SK-N-SH treated with all-trans-retinoic acid at 6 μM for 48 hours (cell line): ENCODE measurements at regions not wholly inside any gene's neighbourhood (a gene's known extent, or its start where the extent isn't known, plus 50 kb on each side); places are given as distances from the start of the nearest gene placed in this dataset.

ENCODE experiments used
- ATAC-seq: fragments of 200-7000 bp; cut with Tn5 transposase; 3 replicates; pipeline ENCODE4 v1.9.1; 2020; ENCODE audit warnings: mild to moderate bottlenecking, moderate library complexity
- ARNTL ChIP-seq: fragments of 450-650 bp; formaldehyde crosslinking; IDR thresholded peaks from 2 replicates; pipeline ENCODE4 v1.5.0; 2020; ENCODE audit warnings: low read depth, mild to moderate bottlenecking, moderate library complexity, borderline replicate concordance
- BACH2 ChIP-seq: fragments of 250-450 bp; sonication (Bioruptor Pico); IDR thresholded peaks from 2 replicates; pipeline ENCODE4 v1.9.0; 2021; ENCODE audit warnings: mild to moderate bottlenecking, borderline replicate concordance
- CSDC2 ChIP-seq: fragments of 250-450 bp; sonication (Bioruptor Pico); IDR thresholded peaks from 2 replicates; pipeline ENCODE4 v1.5.0; 2020; ENCODE audit warnings: mild to moderate bottlenecking, moderate library complexity
- ESRRG ChIP-seq: fragments of 250-450 bp; sonication (Bioruptor Pico); IDR thresholded peaks from 2 replicates; pipeline ENCODE4 v1.6.1; 2021; ENCODE audit warnings: mild to moderate bottlenecking
- GLIS3 ChIP-seq: fragments of 250-450 bp; sonication (Bioruptor Pico); IDR thresholded peaks from 2 replicates; pipeline ENCODE4 v1.5.0; 2020; ENCODE audit warnings: mild to moderate bottlenecking, moderate library complexity
- ISL1 ChIP-seq: fragments of 250-450 bp; sonication (Bioruptor Pico); IDR thresholded peaks from 2 replicates; pipeline ENCODE4 v2.1.2; 2022; ENCODE audit warnings: mild to moderate bottlenecking, moderate library complexity
- OSR1 ChIP-seq: fragments of 250-450 bp; sonication (Bioruptor Pico); IDR thresholded peaks from 2 replicates; pipeline ENCODE4 v1.8.0; 2022; ENCODE audit warnings: moderate library complexity, mild to moderate bottlenecking, inconsistent platforms
- PPARA ChIP-seq: fragments of 250-450 bp; sonication (Bioruptor Pico); IDR thresholded peaks from 2 replicates; pipeline ENCODE4 v1.5.0; 2020; ENCODE audit warnings: mild to moderate bottlenecking, borderline replicate concordance
- RARB ChIP-seq: fragments of 250-450 bp; sonication (Bioruptor Pico); IDR thresholded peaks from 2 replicates; pipeline ENCODE4 v1.8.0; 2021; ENCODE audit warnings: mild to moderate bottlenecking, moderate library complexity
- SNAI2 ChIP-seq: fragments of 250-450 bp; sonication (Bioruptor Pico); IDR thresholded peaks from 2 replicates; pipeline ENCODE4 v1.5.0; 2020; ENCODE audit warnings: mild to moderate bottlenecking, moderate library complexity
- TCF4 ChIP-seq: fragments of 250-450 bp; sonication (Bioruptor Pico); IDR thresholded peaks from 2 replicates; pipeline ENCODE4 v1.8.0; 2021; ENCODE audit warnings: mild to moderate bottlenecking, moderate library complexity, borderline replicate concordance
- TOX ChIP-seq: fragments of 250-450 bp; sonication (Bioruptor Pico); IDR thresholded peaks from 2 replicates; pipeline ENCODE4 v1.8.0; 2021; ENCODE audit warnings: mild to moderate bottlenecking, moderate library complexity, borderline replicate concordance
- ZC3H10 ChIP-seq: fragments of 250-450 bp; sonication (Bioruptor Pico); IDR thresholded peaks from 2 replicates; pipeline ENCODE4 v1.5.1; 2021; ENCODE audit warnings: mild to moderate bottlenecking, moderate library complexity
- ZFP3 ChIP-seq: fragments of 250-450 bp; sonication (Bioruptor Pico); IDR thresholded peaks from 2 replicates; pipeline ENCODE4 v1.5.0; 2020; ENCODE audit warnings: mild to moderate bottlenecking, moderate library complexity
- ZFP30 ChIP-seq: fragments of 450-650 bp; formaldehyde crosslinking; IDR thresholded peaks from 2 replicates; pipeline ENCODE4 v1.5.0; 2022; ENCODE audit warnings: mild to moderate bottlenecking, moderate library complexity
- ZNF565 ChIP-seq: fragments of 450-650 bp; formaldehyde crosslinking; conservative IDR thresholded peaks from 2 replicates; pipeline ENCODE4 v1.5.0; 2020; ENCODE audit warnings: low read depth, mild to moderate bottlenecking, moderate library complexity
- ZNF70 ChIP-seq: fragments of 450-650 bp; formaldehyde crosslinking; IDR thresholded peaks from 2 replicates; pipeline ENCODE4 v1.5.0; 2020; ENCODE audit warnings: mild to moderate bottlenecking, moderate library complexity
- ZNF8 ChIP-seq: fragments of 450-650 bp; formaldehyde crosslinking; IDR thresholded peaks from 2 replicates; pipeline ENCODE4 v1.5.0; 2020; ENCODE audit warnings: mild to moderate bottlenecking, moderate library complexity
- TF ChIP-seq, protein P1 (sequence below): fragments of 250-450 bp; sonication (Bioruptor Pico); IDR thresholded peaks from 2 replicates; pipeline ENCODE4 v1.8.0; 2020; ENCODE audit warnings: mild to moderate bottlenecking, moderate library complexity, borderline replicate concordance
- TF ChIP-seq, protein P2 (sequence below): fragments of 250-450 bp; sonication (Bioruptor Pico); IDR thresholded peaks from 2 replicates; pipeline ENCODE4 v1.5.1; 2021; ENCODE audit warnings: mild to moderate bottlenecking, moderate library complexity
- TF ChIP-seq, protein P3 (sequence below): fragments of 250-450 bp; sonication (Bioruptor Pico); IDR thresholded peaks from 2 replicates; pipeline ENCODE4 v1.8.0; 2021; ENCODE audit warnings: low read depth, mild to moderate bottlenecking, moderate library complexity, borderline replicate concordance
- TF ChIP-seq, protein P4 (sequence below): fragments of 250-450 bp; sonication (Bioruptor Pico); IDR thresholded peaks from 2 replicates; pipeline ENCODE4 v1.5.1; 2020; ENCODE audit warnings: low read depth, mild to moderate bottlenecking, moderate library complexity
- TF ChIP-seq, protein P5 (sequence below): fragments of 250-450 bp; sonication (Bioruptor Pico); IDR thresholded peaks from 2 replicates; pipeline ENCODE4 v1.5.0; 2020; ENCODE audit warnings: mild to moderate bottlenecking, moderate library complexity

DNA sequence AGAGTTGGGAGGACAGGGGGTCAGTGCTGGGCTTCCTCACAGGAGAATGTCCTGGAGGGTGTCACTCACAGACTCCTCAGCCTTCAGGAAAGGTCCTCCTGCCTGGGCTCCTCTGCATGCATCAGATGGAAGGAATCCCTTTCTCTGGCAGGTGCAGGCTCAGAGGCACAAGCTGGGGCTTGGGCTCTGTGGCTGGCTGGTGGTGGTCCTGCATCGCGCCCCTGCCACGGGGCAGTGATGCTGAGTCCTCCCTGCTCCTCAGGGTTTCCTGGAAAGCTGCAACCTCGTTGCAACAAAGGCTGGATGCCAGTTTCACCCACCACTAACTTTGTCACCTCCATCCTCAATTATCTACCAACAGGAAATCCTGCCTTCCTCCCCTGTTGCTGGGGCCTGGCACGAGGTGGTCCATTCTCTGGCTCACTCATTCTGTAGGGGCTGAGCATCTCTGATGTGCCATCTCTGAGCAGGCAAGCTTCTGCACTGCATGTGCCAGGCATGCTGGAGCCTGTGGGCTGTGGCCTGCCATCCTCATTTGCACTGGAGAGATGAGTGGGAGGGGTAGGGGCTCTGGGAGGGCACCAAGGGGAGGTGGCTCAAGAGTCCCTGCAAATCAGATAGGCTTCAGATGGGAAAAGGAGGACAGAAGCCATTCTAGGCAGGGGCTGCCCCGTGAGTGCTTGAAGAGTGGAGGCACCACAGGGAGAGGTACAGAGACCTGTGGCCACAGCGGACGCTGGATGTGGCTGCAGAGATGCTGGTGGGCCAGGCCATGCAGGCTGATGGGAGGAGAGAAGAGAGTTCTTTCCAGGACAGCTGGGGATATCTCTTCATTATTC, 272.6 kb upstream of the HS6ST1 start:
- ATAC-seq: no peak
- TF ChIP-seq, protein P1, sequence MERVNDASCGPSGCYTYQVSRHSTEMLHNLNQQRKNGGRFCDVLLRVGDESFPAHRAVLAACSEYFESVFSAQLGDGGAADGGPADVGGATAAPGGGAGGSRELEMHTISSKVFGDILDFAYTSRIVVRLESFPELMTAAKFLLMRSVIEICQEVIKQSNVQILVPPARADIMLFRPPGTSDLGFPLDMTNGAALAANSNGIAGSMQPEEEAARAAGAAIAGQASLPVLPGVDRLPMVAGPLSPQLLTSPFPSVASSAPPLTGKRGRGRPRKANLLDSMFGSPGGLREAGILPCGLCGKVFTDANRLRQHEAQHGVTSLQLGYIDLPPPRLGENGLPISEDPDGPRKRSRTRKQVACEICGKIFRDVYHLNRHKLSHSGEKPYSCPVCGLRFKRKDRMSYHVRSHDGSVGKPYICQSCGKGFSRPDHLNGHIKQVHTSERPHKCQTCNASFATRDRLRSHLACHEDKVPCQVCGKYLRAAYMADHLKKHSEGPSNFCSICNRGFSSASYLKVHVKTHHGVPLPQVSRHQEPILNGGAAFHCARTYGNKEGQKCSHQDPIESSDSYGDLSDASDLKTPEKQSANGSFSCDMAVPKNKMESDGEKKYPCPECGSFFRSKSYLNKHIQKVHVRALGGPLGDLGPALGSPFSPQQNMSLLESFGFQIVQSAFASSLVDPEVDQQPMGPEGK (CRISPR knock-in tag): no peak
- no peak for TF ChIP-seq OSR1
- no peak for TF ChIP-seq ZNF565
- TF ChIP-seq CSDC2 (CRISPR knock-in tag): no peak
- TF ChIP-seq ZNF70 (CRISPR knock-in tag): no peak
- no peak for TF ChIP-seq ZFP30
- TF ChIP-seq, protein P2, sequence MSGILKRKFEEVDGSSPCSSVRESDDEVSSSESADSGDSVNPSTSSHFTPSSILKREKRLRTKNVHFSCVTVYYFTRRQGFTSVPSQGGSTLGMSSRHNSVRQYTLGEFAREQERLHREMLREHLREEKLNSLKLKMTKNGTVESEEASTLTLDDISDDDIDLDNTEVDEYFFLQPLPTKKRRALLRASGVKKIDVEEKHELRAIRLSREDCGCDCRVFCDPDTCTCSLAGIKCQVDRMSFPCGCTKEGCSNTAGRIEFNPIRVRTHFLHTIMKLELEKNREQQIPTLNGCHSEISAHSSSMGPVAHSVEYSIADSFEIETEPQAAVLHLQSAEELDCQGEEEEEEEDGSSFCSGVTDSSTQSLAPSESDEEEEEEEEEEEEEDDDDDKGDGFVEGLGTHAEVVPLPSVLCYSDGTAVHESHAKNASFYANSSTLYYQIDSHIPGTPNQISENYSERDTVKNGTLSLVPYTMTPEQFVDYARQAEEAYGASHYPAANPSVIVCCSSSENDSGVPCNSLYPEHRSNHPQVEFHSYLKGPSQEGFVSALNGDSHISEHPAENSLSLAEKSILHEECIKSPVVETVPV (CRISPR knock-in tag): no peak
- no peak for TF ChIP-seq ZFP3
- no peak for TF ChIP-seq PPARA (CRISPR knock-in tag)
- TF ChIP-seq, protein P3, sequence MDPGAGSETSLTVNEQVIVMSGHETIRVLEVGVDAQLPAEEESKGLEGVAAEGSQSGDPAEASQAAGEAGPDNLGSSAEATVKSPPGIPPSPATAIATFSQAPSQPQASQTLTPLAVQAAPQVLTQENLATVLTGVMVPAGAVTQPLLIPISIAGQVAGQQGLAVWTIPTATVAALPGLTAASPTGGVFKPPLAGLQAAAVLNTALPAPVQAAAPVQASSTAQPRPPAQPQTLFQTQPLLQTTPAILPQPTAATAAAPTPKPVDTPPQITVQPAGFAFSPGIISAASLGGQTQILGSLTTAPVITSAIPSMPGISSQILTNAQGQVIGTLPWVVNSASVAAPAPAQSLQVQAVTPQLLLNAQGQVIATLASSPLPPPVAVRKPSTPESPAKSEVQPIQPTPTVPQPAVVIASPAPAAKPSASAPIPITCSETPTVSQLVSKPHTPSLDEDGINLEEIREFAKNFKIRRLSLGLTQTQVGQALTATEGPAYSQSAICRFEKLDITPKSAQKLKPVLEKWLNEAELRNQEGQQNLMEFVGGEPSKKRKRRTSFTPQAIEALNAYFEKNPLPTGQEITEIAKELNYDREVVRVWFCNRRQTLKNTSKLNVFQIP (CRISPR knock-in tag): no peak
- TF ChIP-seq ZNF8: no peak
- no peak for TF ChIP-seq RARB (CRISPR knock-in tag)
- no peak for TF ChIP-seq GLIS3 (CRISPR knock-in tag)
- no peak for TF ChIP-seq ARNTL (CRISPR knock-in tag)
- TF ChIP-seq ESRRG (CRISPR knock-in tag): no peak
- TF ChIP-seq, protein P4, sequence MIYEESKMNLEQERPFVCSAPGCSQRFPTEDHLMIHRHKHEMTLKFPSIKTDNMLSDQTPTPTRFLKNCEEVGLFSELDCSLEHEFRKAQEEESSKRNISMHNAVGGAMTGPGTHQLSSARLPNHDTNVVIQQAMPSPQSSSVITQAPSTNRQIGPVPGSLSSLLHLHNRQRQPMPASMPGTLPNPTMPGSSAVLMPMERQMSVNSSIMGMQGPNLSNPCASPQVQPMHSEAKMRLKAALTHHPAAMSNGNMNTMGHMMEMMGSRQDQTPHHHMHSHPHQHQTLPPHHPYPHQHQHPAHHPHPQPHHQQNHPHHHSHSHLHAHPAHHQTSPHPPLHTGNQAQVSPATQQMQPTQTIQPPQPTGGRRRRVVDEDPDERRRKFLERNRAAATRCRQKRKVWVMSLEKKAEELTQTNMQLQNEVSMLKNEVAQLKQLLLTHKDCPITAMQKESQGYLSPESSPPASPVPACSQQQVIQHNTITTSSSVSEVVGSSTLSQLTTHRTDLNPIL (CRISPR knock-in tag): no peak
- no peak for TF ChIP-seq ZC3H10 (CRISPR knock-in tag)

DNA sequence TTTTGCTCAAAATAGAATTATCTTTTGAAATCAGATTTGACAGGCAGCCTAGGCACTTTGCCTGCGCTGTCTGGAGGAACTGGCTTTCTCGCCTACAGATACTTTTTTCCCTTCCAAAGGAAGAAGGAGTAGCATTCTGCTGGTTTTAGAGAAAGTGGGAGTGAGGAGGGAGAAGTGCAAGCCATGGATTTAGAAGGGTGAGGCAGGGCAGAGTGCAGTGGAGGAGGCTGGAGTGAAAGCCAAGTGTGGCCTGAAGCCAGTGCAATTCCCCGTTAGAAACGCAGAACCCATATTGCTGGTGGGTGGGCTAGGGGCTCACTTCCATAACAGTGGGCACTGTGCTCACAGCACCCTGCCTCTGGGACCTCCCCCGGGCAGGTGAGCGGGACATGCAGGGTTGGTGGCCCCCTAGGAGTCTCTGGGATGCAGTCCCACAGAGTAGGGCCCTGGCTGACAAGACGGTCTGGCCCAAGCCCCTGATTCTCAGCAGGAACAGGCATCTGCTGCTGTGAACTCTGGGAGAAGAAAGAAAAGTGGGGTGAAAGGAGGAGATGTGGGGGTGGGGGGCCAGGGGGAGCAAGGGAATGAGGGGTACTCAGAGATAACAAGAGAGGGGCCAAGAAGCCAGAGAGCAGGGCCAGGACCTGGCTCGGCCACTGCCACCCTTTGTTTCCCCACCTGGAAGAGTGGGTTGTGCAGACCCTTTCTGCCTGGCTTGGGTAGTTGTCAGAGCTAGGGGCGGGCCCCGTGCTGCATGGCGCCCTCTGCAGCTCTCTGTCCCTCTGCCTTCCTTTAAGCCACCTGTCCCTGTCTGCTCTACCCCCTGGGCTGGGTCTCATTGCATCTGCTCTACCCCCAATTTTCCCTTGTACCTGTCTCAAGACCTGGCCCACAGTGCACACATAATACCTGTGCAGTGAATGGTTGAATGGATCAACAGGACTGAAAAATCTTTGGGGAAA, 273.5 kb upstream of the HS6ST1 start:
- TF ChIP-seq ZFP3 (no peak), TOX (CRISPR knock-in tag) (no peak), SNAI2 (CRISPR knock-in tag) (no peak), PPARA (CRISPR knock-in tag) (no peak), ZNF70 (CRISPR knock-in tag) (no peak), BACH2 (CRISPR knock-in tag) (no peak), ZFP30 (no peak), TCF4 (CRISPR knock-in tag) (no peak), ISL1 (CRISPR knock-in tag) (no peak), CSDC2 (CRISPR knock-in tag) (no peak), RARB (CRISPR knock-in tag) (no peak), ESRRG (CRISPR knock-in tag) (no peak), ZC3H10 (CRISPR knock-in tag) (no peak)
- TF ChIP-seq, protein P1 (CRISPR knock-in tag): no peak
- TF ChIP-seq, protein P2 (CRISPR knock-in tag): no peak
- TF ChIP-seq, protein P5, sequence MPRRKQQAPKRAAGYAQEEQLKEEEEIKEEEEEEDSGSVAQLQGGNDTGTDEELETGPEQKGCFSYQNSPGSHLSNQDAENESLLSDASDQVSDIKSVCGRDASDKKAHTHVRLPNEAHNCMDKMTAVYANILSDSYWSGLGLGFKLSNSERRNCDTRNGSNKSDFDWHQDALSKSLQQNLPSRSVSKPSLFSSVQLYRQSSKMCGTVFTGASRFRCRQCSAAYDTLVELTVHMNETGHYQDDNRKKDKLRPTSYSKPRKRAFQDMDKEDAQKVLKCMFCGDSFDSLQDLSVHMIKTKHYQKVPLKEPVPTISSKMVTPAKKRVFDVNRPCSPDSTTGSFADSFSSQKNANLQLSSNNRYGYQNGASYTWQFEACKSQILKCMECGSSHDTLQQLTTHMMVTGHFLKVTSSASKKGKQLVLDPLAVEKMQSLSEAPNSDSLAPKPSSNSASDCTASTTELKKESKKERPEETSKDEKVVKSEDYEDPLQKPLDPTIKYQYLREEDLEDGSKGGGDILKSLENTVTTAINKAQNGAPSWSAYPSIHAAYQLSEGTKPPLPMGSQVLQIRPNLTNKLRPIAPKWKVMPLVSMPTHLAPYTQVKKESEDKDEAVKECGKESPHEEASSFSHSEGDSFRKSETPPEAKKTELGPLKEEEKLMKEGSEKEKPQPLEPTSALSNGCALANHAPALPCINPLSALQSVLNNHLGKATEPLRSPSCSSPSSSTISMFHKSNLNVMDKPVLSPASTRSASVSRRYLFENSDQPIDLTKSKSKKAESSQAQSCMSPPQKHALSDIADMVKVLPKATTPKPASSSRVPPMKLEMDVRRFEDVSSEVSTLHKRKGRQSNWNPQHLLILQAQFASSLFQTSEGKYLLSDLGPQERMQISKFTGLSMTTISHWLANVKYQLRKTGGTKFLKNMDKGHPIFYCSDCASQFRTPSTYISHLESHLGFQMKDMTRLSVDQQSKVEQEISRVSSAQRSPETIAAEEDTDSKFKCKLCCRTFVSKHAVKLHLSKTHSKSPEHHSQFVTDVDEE (CRISPR knock-in tag): no peak
- TF ChIP-seq, protein P4 (CRISPR knock-in tag): no peak
- ATAC-seq: no peak
